ENCODE measurements at regions not wholly inside any gene's neighbourhood (a gene's known extent, or its start where the extent isn't known, plus 50 kb on each side); places are given as distances from the start of the nearest gene placed in this dataset.

GRCh38 chr2:57452634-57453033 lies 594.0 kb upstream of the VRK2 start:
- no peak for TF ChIP-seq CTCF (IDR thresholded peaks at IDR 0.05; ENCODE audit: control extremely low read depth in 1 of 3, insufficient read depth in 1 of 3, low read depth in 1 of 3, low read length in 3 of 3)
- no peak for TF ChIP-seq POLR2AphosphoS5 (IDR thresholded peaks at IDR 0.05; ENCODE audit: low read depth, low read length)
- TF ChIP-seq POLR2A (IDR thresholded peaks at IDR 0.05; ENCODE audit: control extremely low read depth in 1 of 2, low read depth in 2 of 2, low read length in 2 of 2): no peak
- TF ChIP-seq JUND (IDR thresholded peaks at IDR 0.05; ENCODE audit: low read length): no peak

Measured in H1 (cell line).